D341Med (cell line): ENCODE measurements at regions not wholly inside any gene's neighbourhood (a gene's known extent, or its start where the extent isn't known, plus 50 kb on each side); places are given as distances from the start of the nearest gene placed in this dataset.
"Not testable (repeated sequence)": the region's sequence is repeated elsewhere in the genome, so short reads cannot be mapped to it uniquely, and the experiment has no call there.

Source experiments
- DNase-seq: peaks from one replicate; pipeline ENCODE4 v3.0.0; 2012; ENCODE audit warnings: low spot score

- no peak for DNase-seq
Observed at GRCh38 chr3:181987736-181988135, 276.0 kb downstream of the SOX2 start.

DNA sequence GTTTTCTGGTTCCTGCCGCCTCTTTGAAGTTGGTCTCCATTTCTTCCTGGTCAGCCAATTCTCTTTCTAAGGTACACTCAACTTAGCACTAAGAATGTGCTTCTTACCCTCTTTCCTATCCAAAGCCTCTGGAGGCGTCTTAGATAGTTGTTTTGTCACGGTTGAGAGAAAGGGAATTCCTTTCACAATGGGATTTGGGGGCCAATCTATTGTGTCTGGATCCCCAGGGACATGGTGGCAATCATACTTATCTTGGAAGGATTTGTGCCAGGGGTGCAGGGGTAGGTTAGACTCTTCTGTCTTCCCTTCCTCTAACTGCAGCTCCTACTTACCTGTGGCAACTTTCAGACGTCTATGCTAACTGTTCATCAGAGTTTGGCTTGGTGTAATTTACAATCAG, 287.1 kb downstream of the SOX2 start:
- no peak for DNase-seq

GRCh38 chr3:181999314-181999713, 287.6 kb downstream of the SOX2 start:
- no peak for DNase-seq

GRCh38 chr3:182000447-182000846, 288.7 kb downstream of the SOX2 start:
- DNase-seq, result no peak

DNA sequence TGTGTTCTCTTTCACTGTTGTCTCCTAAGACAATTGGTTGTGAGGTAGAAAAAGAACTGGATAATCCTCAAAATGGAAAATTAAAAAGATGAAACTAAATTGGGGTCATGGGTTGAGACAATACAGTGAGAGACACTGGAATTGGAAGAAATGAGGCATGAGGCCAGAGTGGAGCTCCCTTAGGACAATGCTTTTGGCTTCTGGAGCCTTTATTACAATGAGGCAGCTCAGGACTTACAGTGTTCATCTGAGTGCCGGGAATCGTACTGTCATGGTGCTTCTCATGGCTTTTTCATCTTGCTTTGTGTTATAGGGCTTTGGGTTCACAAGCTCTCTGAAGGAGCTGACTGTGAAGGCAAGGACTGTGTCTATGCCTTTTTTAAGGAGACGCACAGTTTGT, 293.5 kb downstream of the SOX2 start:
- no peak for DNase-seq

DNA sequence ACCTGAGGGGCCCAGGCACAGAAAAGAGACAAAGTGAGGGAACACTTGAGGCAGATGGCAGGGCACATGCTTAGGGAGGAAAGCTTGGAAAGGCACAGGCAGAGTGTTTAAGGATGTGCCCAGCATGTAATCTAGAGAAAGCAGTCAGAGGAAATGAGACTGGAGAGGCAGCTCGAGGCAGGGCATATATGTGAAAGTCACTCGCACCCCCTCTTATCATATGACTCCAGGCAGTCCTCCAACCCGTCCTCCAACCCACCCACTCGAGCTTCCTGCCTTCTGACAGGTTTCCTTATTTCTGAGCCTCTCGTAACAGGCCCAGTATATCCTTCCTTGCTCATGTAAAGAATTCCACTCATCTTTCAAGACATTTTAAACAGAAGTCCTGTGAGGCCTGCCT, 294.0 kb downstream of the SOX2 start:
- DNase-seq, result no peak

DNA sequence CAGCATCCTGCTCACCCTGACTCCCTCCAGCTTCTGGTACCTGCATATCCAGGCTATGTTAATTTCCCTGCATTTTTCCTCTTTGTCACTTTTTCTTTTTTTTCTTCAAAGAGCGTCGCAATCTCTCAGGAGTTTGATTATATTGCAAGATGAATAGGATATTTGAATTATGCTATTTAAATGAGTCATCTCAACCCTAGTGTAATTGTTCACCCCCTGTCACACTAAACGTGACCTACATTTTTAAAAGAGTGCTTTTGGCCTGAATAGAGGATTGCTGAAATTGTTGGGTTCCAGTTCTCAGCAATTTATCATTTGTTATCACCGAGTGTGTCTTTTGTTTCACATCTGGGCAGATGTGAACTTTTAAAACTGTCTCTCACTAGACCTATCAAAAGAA, 294.7 kb downstream of the SOX2 start:
- DNase-seq, result no peak

- no peak for DNase-seq
Observed at GRCh38 chr3:182007441-182007840, 295.7 kb downstream of the SOX2 start.

DNA sequence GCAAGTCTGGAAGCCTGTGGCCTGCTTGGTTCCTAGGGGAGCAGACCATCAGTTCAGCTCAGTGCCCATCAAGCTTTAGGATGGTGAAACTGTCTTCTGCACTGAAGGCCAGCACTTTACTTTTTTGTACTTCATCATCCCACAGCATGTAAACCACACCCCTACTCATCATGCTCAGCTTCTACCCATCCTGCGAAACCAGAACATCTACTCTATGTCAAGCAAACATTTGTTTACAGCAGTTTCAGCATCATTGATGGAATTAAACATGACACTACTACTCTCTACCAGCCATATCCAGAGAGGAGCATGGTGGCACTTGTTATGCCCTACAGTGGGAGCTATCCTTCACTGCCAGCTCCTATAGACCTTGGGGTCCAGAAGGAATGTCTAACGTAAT, 306.6 kb downstream of the SOX2 start:
- no peak for DNase-seq

DNA sequence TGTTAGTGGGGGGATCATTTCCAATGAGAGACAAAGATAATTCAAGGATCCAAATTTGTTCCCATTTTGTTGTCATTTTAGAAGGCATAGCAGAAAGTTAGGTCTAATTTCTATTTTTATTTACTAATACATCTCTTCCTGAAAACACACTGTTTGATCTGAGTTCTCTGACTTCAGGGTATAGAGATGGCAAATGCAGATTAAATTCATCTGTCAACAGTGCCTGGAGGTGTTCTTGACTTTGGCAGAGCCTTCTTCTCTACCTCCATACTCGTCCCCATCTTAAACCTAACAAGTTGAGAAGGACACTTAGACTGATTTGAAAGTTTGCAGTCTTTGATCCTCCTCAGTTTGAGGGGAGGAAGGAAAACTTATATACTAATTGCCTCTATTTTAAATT, 308.2 kb downstream of the SOX2 start:
- no peak for DNase-seq

GRCh38 chr3:182023843-182024242, 312.1 kb downstream of the SOX2 start:
- no peak for DNase-seq

- no peak for DNase-seq
Observed at GRCh38 chr3:182027366-182027765, 315.6 kb downstream of the SOX2 start.

- no peak for DNase-seq
Observed at GRCh38 chr3:182028081-182028480, 316.4 kb downstream of the SOX2 start.

GRCh38 chr3:182034231-182034630, 322.5 kb downstream of the SOX2 start:
- DNase-seq, result not testable (repeated sequence)

DNA sequence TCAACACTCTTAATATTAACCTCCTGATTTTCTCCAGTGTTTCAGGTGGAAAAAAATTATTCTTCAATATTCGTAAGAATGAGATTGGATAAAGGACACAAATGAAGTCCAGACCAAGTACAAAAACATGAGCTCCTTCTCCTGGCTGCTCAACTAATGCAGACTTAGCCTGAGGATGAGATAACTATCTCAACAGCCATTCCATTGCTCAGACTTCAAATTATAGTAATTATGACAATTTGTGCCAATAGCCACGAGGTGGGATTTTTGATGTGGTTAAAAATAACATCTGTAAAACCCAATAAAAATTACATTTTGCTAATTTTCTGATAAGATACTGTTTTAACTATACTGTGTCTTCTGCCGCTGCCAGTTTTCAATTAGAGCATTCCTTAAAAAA, 323.6 kb downstream of the SOX2 start:
- DNase-seq, result no peak

DNA sequence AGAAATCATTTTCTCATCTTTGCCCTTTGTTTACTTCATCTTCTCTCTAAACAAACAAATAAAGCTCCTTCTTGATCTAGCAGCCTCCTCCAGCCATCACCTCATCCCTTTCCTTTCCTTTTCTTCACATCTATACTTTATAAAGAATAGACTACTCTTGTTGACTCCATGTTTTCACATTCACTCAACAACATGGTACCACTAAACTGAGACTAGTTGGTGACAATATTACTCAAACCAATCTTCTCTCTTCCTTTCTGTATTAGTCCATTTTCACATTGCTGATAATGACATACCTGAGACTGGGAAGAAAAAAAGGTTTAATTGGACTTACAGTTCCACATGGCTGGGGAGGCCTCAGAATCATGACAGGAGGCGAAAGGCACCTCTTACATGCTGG, 324.7 kb downstream of the SOX2 start:
- DNase-seq, result no peak

DNA sequence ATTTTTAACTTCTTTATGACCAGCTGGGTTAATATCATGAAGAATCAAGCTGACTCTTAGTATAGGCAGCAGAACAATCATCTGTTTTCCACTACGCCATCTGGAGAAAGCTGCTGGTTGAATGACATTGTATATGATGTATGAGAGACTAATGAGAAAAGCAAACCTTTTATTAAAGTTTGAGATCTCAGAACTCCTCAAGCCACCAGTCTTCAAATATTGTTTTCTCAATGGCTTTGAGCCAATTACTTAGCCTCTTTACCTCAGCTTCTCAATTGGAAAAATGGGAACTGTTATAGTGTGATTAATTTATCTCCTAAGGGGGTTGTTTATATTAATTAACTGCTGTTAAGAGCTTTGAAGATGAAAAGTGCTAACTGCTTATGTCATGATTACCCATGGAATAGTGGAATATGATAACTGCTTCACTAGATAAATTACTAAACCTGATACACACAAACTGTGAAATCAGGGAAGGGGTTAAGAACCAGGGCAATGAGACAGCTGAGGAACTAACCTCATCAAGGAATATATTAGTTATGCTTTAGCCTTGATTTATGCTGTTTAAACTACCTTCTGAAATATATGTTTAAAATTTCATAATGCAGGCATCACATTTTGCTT, 330.1 kb downstream of the SOX2 start:
- DNase-seq, result no peak

DNA sequence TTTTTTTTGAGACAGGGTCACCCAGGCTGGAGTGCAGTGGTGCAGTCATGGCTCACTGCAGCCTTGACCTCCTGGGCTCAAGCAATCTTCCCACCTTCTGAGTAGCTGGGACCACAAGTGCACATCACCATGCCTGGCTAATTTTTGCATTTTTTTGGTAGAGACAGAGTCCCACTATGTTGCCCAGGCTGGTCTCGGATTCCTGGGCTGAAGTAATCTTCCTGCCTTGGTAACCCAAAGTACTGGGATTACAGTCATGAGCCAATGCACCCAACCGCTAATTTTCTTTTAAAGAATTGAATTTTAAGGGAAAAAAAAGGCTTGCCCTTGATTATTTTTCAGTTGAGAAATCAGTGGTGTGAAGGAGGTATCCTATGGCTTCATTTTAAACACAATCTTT, 334.0 kb downstream of the SOX2 start:
- DNase-seq, result no peak

- DNase-seq, result no peak
Observed at GRCh38 chr3:182046166-182046764, 334.5 kb downstream of the SOX2 start.

DNA sequence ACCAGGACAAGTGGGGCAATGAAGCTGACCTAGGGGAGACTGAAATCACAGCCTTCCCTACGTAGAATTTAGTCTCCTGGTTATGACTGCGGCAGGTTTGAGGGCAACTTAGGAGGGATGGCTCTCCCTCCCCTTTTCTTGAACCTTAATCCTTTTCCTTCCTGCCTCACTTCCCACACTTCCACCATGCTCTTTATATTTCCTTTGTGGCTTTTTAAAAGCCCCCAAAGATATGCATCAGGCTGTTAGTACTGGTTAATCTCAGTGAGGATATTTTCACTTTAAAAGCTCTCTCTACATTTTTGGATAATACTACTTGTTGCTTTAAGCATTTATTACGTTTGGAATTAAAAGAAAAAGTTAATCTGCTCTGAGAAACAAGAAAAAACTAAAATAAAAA, 339.2 kb downstream of the SOX2 start:
- DNase-seq, result no peak

DNA sequence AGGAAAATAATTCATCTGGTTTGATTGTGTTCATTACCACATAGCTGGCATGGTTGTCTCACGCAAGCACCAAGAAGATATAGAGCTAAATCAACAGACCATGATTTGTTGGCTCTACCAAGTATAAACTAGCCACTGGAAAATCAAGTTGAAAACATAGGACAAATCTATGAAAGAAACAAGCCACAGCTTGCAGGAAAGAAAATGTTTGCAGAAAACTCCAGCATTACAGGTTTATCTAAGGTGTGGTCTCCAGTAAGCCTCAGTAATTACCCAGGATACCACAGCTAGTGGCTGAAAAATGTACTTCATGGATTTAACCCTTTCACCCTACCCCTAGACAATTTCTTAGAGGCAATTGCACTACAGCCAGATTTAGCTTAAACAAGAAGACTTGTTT, 340.6 kb downstream of the SOX2 start:
- DNase-seq, result no peak

DNA sequence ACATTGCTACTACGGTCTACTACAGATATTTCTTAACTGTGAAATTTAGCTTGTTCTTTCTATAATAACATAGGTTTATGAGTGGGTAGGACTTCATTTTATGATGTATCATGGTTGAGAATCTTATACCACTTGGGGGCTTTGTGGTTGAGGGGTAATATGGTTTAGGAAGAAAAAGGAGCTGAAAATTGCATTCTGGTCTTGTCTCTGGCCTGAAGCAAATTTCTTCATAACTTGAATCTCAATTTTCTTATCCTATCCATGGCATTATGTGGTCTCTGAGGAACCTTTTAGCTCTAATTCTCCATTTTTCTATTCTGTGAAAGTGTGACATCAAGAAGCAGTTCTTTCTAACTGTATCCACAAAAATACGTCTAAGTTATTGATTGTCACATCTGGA, 341.0 kb downstream of the SOX2 start:
- no peak for DNase-seq

GRCh38 chr3:182058488-182058887, 346.8 kb downstream of the SOX2 start:
- DNase-seq, result no peak

DNA sequence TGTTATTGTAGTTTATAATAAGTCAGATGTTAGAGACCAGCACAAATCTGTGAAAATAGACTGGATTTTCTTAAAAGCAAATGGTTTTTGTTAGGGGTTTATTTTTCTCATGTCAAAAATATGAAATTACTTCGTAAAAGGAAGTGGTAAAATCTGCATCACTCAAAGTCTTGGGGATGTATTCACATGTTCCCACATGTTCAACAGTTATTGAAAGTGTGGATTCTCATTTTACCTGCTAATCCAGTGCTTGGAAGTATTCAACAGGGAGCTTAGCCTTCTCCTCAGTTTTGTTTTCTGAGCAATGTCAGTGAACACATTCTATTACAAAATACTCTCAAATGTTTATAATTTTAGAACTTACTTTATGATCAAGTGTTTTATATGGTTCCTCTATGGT, 352.0 kb downstream of the SOX2 start:
- DNase-seq, result no peak
